ENCODE measurements at regions not wholly inside any gene's neighbourhood (a gene's known extent, or its start where the extent isn't known, plus 50 kb on each side); places are given as distances from the start of the nearest gene placed in this dataset.

DNA sequence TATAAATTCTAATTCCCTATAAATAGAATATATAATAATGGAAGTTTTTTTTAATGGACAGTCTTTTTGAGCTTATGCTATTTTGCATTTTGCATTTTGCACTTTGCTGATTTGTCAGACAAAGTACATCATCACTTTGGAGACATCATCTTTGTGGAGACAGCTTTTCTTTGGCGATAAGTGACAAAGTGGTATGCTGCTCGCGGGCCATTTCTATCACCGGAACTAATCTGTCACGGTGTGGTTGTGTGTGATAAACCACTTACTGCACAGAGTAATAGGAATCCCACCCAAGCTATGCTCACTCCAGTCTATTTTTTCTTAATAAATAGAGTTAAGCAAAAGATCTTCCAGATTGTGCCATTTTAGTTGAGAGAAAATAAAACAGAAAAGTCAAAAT is 133.1 kb downstream of the MACIR start:
- no peak for DNase-seq (ENCODE audit: low spot score)

DNA sequence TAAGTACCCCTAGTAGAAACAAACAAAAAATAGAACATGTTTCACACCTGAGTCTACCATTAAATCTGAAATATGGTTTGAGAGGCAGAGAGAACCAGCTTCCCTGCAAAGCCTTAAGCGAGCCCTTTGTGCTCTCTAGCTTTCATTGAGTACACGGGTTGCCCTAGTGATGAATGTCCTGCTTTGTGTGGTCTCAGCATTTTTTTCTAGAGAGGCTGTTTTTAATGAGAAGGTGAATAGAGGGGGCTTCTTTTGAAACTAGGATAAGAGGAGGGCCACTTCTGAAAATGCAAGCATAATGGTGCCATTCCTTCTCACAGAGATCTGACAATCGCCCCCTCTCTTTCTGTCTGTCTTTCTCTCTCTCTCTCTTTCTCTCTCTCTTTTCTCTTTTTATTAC is 131.3 kb downstream of the MACIR start:
- H3K18ac ChIP-seq (ENCODE audit: low read length): no peak overlapping the region
- no peak overlapping the region for H4K91ac ChIP-seq (ENCODE audit: low read depth, low read length, poor library complexity)
- peak overlapping the region; percentile 22 for H2AFZ ChIP-seq (ENCODE audit: low read length)
- peaks cover 16 to 40% of the 10 kb centered on the region in 2 donors for H3K4me1 ChIP-seq (ENCODE audit: control insufficient read depth in 2 of 2, insufficient read depth in 1 of 2, low read depth in 1 of 2, low read length in 2 of 2)
- H3K27ac ChIP-seq (replicated peaks; ENCODE audit: low read length): peak overlapping the region; percentile 89
- peak; percentile 82 for DNase-seq (ENCODE audit: low spot score)
- no peak overlapping the region for H3K4ac ChIP-seq (ENCODE audit: low read length)
- H3K9me3 ChIP-seq (replicated peaks in 1 of 2; ENCODE audit: control insufficient read depth in 2 of 2, insufficient read depth in 1 of 2, low read depth in 1 of 2, low read length in 2 of 2): peaks cover 0 to 4% of the 10 kb centered on the region in 2 donors
- H3K9ac ChIP-seq (ENCODE audit: low read depth, low read length, poor library complexity): no peak overlapping the region
- H2BK120ac ChIP-seq (ENCODE audit: low read depth, low read length): no peak overlapping the region
- no peak overlapping the region for H2BK5ac ChIP-seq (ENCODE audit: low read length)
- no peak overlapping the region for H2BK12ac ChIP-seq (ENCODE audit: low read length)
- H3K4me2 ChIP-seq (ENCODE audit: insufficient read depth, low read length, poor library complexity, severe bottlenecking): peak overlapping the region; percentile 37
- H3K79me1 ChIP-seq (ENCODE audit: low read depth, low read length): no peaks in the 10 kb centered on the region
- no peaks in the 10 kb centered on the region for H3K27me3 ChIP-seq (ENCODE audit: control insufficient read depth in 3 of 3, insufficient read depth in 3 of 3, low read depth in 1 of 3, low read length in 3 of 3)
- no peak overlapping the region for H2AK5ac ChIP-seq (ENCODE audit: low read depth, low read length)
- no peak overlapping the region for H3K4me3 ChIP-seq (ENCODE audit: low read length in 2 of 2)
- H3K23ac ChIP-seq (ENCODE audit: low read depth, low read length, poor library complexity): no peak overlapping the region
- H4K8ac ChIP-seq (ENCODE audit: low read depth, low read length): no peak overlapping the region
- no peaks in the 10 kb centered on the region for H3K36me3 ChIP-seq (replicated peaks in 1 of 2; ENCODE audit: control insufficient read depth in 2 of 2, insufficient read depth in 2 of 2, low read length in 2 of 2)
- no peak overlapping the region for H2BK15ac ChIP-seq (ENCODE audit: low read length)
- no CpG with 5 or more reads among the region's 3 CpGs for WGBS, 2 donors (ENCODE audit: extremely low coverage in 2 of 2, insufficient read length in 2 of 2, insufficient replicate concordance in 1 of 2)
- H3K14ac ChIP-seq (ENCODE audit: low read length): no peak overlapping the region

More for the DNA sequence above, 133.1 kb downstream of the MACIR start:
- peaks cover 0 to 4% of the 10 kb centered on the region in 2 donors for H3K9me3 ChIP-seq (replicated peaks in 1 of 2; ENCODE audit: control insufficient read depth in 2 of 2, insufficient read depth in 1 of 2, low read depth in 1 of 2, low read length in 2 of 2)
- H4K8ac ChIP-seq (ENCODE audit: low read depth, low read length): no peak overlapping the region
- no peak overlapping the region for H2AK5ac ChIP-seq (ENCODE audit: low read depth, low read length)
- no peaks in the 10 kb centered on the region for H3K27me3 ChIP-seq (ENCODE audit: control insufficient read depth in 3 of 3, insufficient read depth in 3 of 3, low read depth in 1 of 3, low read length in 3 of 3)
- H2BK120ac ChIP-seq (ENCODE audit: low read depth, low read length): no peak overlapping the region
- H3K4ac ChIP-seq (ENCODE audit: low read length): no peak overlapping the region
- H2AFZ ChIP-seq (ENCODE audit: low read length): no peak overlapping the region
- H3K18ac ChIP-seq (ENCODE audit: low read length): no peak overlapping the region
- no peak overlapping the region for H2BK15ac ChIP-seq (ENCODE audit: low read length)
- no peak overlapping the region for H3K14ac ChIP-seq (ENCODE audit: low read length)
- no peak overlapping the region for H4K91ac ChIP-seq (ENCODE audit: low read depth, low read length, poor library complexity)
- H3K79me1 ChIP-seq (ENCODE audit: low read depth, low read length): no peaks in the 10 kb centered on the region
- H3K23ac ChIP-seq (ENCODE audit: low read depth, low read length, poor library complexity): no peak overlapping the region
- no peak overlapping the region for H3K9ac ChIP-seq (ENCODE audit: low read depth, low read length, poor library complexity)
- no CpG with 5 or more reads among the region's 5 CpGs for WGBS, 2 donors (ENCODE audit: extremely low coverage in 2 of 2, insufficient read length in 2 of 2, insufficient replicate concordance in 1 of 2)
- no peaks in the 10 kb centered on the region for H3K36me3 ChIP-seq (replicated peaks in 1 of 2; ENCODE audit: control insufficient read depth in 2 of 2, insufficient read depth in 2 of 2, low read length in 2 of 2)
- no peak overlapping the region for H3K4me3 ChIP-seq (ENCODE audit: low read length in 2 of 2)
- H2BK12ac ChIP-seq (ENCODE audit: low read length): no peak overlapping the region
- H3K4me1 ChIP-seq (ENCODE audit: control insufficient read depth in 2 of 2, insufficient read depth in 1 of 2, low read depth in 1 of 2, low read length in 2 of 2): peaks cover 16 to 40% of the 10 kb centered on the region in 2 donors
- no peak overlapping the region for H3K4me2 ChIP-seq (ENCODE audit: insufficient read depth, low read length, poor library complexity, severe bottlenecking)
- no peak overlapping the region for H2BK5ac ChIP-seq (ENCODE audit: low read length)
- H3K27ac ChIP-seq (replicated peaks; ENCODE audit: low read length): no peak overlapping the region

GRCh38 chr5:103389357-103389756 is 130.8 kb downstream of the MACIR start:
- Histone ChIP-seq H2BK12ac (ENCODE audit: low read length) (no peak overlapping the region), H4K8ac (ENCODE audit: low read depth, low read length) (no peak overlapping the region), H2BK120ac (ENCODE audit: low read depth, low read length) (no peak overlapping the region), H3K18ac (ENCODE audit: low read length) (no peak overlapping the region), H3K4me1 (ENCODE audit: control insufficient read depth in 2 of 2, insufficient read depth in 1 of 2, low read depth in 1 of 2, low read length in 2 of 2) (peaks cover 16 to 39% of the 10 kb centered on the region in 2 donors), H3K9ac (ENCODE audit: low read depth, low read length, poor library complexity) (no peak overlapping the region), H4K91ac (ENCODE audit: low read depth, low read length, poor library complexity) (no peak overlapping the region), H3K27me3 (ENCODE audit: control insufficient read depth in 3 of 3, insufficient read depth in 3 of 3, low read depth in 1 of 3, low read length in 3 of 3) (no peaks in the 10 kb centered on the region), H2AFZ (ENCODE audit: low read length) (peak overlapping the region; percentile 62), H3K9me3 (replicated peaks in 1 of 2; ENCODE audit: control insufficient read depth in 2 of 2, insufficient read depth in 1 of 2, low read depth in 1 of 2, low read length in 2 of 2) (peaks cover 0 to 4% of the 10 kb centered on the region in 2 donors), H2AK5ac (ENCODE audit: low read depth, low read length) (no peak overlapping the region), H3K14ac (ENCODE audit: low read length) (no peak overlapping the region), H2BK15ac (ENCODE audit: low read length) (no peak overlapping the region), H3K23ac (ENCODE audit: low read depth, low read length, poor library complexity) (no peak overlapping the region), H3K27ac (replicated peaks; ENCODE audit: low read length) (peak overlapping the region; percentile 23), H3K4ac (ENCODE audit: low read length) (no peak overlapping the region), H3K4me3 (ENCODE audit: low read length in 2 of 2) (no peak overlapping the region), H3K79me1 (ENCODE audit: low read depth, low read length) (no peaks in the 10 kb centered on the region), H3K36me3 (replicated peaks in 1 of 2; ENCODE audit: control insufficient read depth in 2 of 2, insufficient read depth in 2 of 2, low read length in 2 of 2) (no peaks in the 10 kb centered on the region), H3K4me2 (ENCODE audit: insufficient read depth, low read length, poor library complexity, severe bottlenecking) (peak overlapping the region; percentile 37), H2BK5ac (ENCODE audit: low read length) (no peak overlapping the region)
- no CpG with 5 or more reads among the region's 2 CpGs for whole genome bisulfite sequencing, 2 donors (ENCODE audit: extremely low coverage in 2 of 2, insufficient read length in 2 of 2, insufficient replicate concordance in 1 of 2)
- DNase-seq (ENCODE audit: low spot score): no peak

- Histone ChIP-seq H3K4ac (ENCODE audit: low read length) (no peak overlapping the region), H3K36me3 (replicated peaks in 1 of 2; ENCODE audit: control insufficient read depth in 2 of 2, insufficient read depth in 2 of 2, low read length in 2 of 2) (no peaks in the 10 kb centered on the region), H3K23ac (ENCODE audit: low read depth, low read length, poor library complexity) (no peak overlapping the region), H3K9me3 (replicated peaks in 1 of 2; ENCODE audit: control insufficient read depth in 2 of 2, insufficient read depth in 1 of 2, low read depth in 1 of 2, low read length in 2 of 2) (peaks cover 0 to 4% of the 10 kb centered on the region in 2 donors), H3K18ac (ENCODE audit: low read length) (no peak overlapping the region), H4K91ac (ENCODE audit: low read depth, low read length, poor library complexity) (no peak overlapping the region), H2AK5ac (ENCODE audit: low read depth, low read length) (no peak overlapping the region), H2AFZ (ENCODE audit: low read length) (peak overlapping the region; percentile 12), H2BK12ac (ENCODE audit: low read length) (no peak overlapping the region), H3K79me1 (ENCODE audit: low read depth, low read length) (no peaks in the 10 kb centered on the region), H3K4me3 (ENCODE audit: low read length in 2 of 2) (no peak overlapping the region), H3K9ac (ENCODE audit: low read depth, low read length, poor library complexity) (no peak overlapping the region), H4K8ac (ENCODE audit: low read depth, low read length) (no peak overlapping the region), H3K27me3 (ENCODE audit: control insufficient read depth in 3 of 3, insufficient read depth in 3 of 3, low read depth in 1 of 3, low read length in 3 of 3) (no peaks in the 10 kb centered on the region), H3K27ac (replicated peaks; ENCODE audit: low read length) (no peak overlapping the region), H3K4me2 (ENCODE audit: insufficient read depth, low read length, poor library complexity, severe bottlenecking) (no peak overlapping the region), H2BK5ac (ENCODE audit: low read length) (no peak overlapping the region), H3K4me1 (ENCODE audit: control insufficient read depth in 2 of 2, insufficient read depth in 1 of 2, low read depth in 1 of 2, low read length in 2 of 2) (peaks cover 4 to 20% of the 10 kb centered on the region in 2 donors), H3K14ac (ENCODE audit: low read length) (no peak overlapping the region), H2BK15ac (ENCODE audit: low read length) (no peak overlapping the region), H2BK120ac (ENCODE audit: low read depth, low read length) (no peak overlapping the region)
- no peak for DNase-seq (ENCODE audit: low spot score)
These were observed 127.2 kb downstream of the MACIR start for GRCh38 chr5:103385722-103386121.

Measured in neuronal stem cell (in vitro differentiated cells).